ENCODE measurements at regions not wholly inside any gene's neighbourhood (a gene's known extent, or its start where the extent isn't known, plus 50 kb on each side); places are given as distances from the start of the nearest gene placed in this dataset.
"Not testable (repeated sequence)": the region's sequence is repeated elsewhere in the genome, so short reads cannot be mapped to it uniquely, and the experiment has no call there.

DNA sequence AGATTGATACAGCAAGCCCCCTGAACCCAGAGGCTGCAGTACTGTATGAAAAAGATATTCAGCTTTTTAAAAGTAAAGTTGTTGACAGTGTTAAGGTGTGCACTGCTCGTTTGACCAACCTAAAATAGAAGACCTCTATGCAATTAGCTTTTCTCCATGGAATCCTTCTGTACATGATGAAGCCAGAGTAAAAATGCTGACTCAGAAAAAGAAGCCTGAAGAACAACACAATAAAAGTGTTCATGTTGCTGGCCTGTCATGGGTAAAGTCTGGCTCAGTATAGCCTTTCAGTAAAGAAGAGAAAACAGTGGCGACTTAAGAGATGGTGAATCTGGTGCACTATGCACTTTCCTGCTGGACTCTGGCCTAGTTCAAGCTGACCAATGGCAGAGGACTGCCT, 473.8 kb downstream of the CDH10 start:
- not testable (repeated sequence) for TF ChIP-seq RFX5 (IDR thresholded peaks at IDR 0.05; ENCODE audit: low read depth, low read length); POLR2A (IDR thresholded peaks at IDR 0.05; ENCODE audit: low read depth, low read length); SMC3 (IDR thresholded peaks at IDR 0.05; ENCODE audit: low read depth, low read length); CHD1 (IDR thresholded peaks at IDR 0.05; ENCODE audit: low read depth, low read length); FOS (IDR thresholded peaks at IDR 0.05; ENCODE audit: low read depth, low read length); NFE2L2 (IDR thresholded peaks at IDR 0.05; ENCODE audit: low read depth, low read length); CEBPB (IDR thresholded peaks at IDR 0.05; ENCODE audit: low read depth, low read length); RAD21 (IDR thresholded peaks at IDR 0.05; ENCODE audit: low read length); RCOR1 (IDR thresholded peaks at IDR 0.05; ENCODE audit: insufficient replicate concordance, low read length)
- TF ChIP-seq, protein P1, sequence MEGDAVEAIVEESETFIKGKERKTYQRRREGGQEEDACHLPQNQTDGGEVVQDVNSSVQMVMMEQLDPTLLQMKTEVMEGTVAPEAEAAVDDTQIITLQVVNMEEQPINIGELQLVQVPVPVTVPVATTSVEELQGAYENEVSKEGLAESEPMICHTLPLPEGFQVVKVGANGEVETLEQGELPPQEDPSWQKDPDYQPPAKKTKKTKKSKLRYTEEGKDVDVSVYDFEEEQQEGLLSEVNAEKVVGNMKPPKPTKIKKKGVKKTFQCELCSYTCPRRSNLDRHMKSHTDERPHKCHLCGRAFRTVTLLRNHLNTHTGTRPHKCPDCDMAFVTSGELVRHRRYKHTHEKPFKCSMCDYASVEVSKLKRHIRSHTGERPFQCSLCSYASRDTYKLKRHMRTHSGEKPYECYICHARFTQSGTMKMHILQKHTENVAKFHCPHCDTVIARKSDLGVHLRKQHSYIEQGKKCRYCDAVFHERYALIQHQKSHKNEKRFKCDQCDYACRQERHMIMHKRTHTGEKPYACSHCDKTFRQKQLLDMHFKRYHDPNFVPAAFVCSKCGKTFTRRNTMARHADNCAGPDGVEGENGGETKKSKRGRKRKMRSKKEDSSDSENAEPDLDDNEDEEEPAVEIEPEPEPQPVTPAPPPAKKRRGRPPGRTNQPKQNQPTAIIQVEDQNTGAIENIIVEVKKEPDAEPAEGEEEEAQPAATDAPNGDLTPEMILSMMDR (conservative IDR thresholded peaks at IDR 0.05; ENCODE audit: low read depth, low read length): not testable (repeated sequence)
- TF ChIP-seq, protein P2, sequence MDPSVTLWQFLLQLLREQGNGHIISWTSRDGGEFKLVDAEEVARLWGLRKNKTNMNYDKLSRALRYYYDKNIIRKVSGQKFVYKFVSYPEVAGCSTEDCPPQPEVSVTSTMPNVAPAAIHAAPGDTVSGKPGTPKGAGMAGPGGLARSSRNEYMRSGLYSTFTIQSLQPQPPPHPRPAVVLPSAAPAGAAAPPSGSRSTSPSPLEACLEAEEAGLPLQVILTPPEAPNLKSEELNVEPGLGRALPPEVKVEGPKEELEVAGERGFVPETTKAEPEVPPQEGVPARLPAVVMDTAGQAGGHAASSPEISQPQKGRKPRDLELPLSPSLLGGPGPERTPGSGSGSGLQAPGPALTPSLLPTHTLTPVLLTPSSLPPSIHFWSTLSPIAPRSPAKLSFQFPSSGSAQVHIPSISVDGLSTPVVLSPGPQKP (IDR thresholded peaks at IDR 0.05; ENCODE audit: borderline replicate concordance, low read depth, low read length): not testable (repeated sequence)
- TF ChIP-seq, protein P3, sequence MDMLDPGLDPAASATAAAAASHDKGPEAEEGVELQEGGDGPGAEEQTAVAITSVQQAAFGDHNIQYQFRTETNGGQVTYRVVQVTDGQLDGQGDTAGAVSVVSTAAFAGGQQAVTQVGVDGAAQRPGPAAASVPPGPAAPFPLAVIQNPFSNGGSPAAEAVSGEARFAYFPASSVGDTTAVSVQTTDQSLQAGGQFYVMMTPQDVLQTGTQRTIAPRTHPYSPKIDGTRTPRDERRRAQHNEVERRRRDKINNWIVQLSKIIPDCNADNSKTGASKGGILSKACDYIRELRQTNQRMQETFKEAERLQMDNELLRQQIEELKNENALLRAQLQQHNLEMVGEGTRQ (IDR thresholded peaks at IDR 0.05; ENCODE audit: low read depth, low read length): not testable (repeated sequence)

Data from IMR-90 (cell line).